ENCODE measurements at regions not wholly inside any gene's neighbourhood (a gene's known extent, or its start where the extent isn't known, plus 50 kb on each side); places are given as distances from the start of the nearest gene placed in this dataset.
"Not testable (repeated sequence)": the region's sequence is repeated elsewhere in the genome, so short reads cannot be mapped to it uniquely, and the experiment has no call there.

DNA sequence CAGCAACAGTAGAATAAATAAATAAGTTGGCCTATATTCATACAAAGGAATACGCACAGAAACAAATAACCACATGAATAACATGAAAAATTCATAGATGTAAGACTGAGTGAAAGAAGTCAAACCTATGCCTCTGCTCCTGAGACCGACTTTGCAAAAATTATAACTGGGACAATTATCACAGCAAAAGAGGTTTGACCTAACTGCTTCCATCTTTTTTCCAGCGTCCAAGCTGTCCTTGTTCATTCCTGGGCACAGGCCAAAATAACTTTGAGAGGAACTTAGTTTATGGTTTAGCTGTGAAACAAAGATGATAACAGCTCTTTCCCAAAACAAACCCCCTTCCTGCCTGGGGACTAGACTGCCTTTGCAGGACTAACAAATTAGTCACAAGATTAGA is 109.6 kb upstream of the NBPF11 start:
- not testable (repeated sequence) for DNase-seq

GRCh38 chr1:148257886-148258285 is 105.8 kb upstream of the NBPF11 start:
- DNase-seq = not testable (repeated sequence)

- peak; percentile 3 for DNase-seq
Measured at GRCh38 chr1:148254611-148255429, 102.7 kb upstream of the NBPF11 start.

GRCh38 chr1:148253808-148254207 is 101.7 kb upstream of the NBPF11 start:
- DNase-seq = not testable (repeated sequence)

- DNase-seq = not testable (repeated sequence)
Measured at GRCh38 chr1:148248798-148249197, 96.7 kb upstream of the NBPF11 start.

GRCh38 chr1:148246258-148246861 is 94.3 kb upstream of the NBPF11 start:
- not testable (repeated sequence) for DNase-seq

GRCh38 chr1:148245843-148246242 is 93.8 kb upstream of the NBPF11 start:
- DNase-seq = not testable (repeated sequence)

DNA sequence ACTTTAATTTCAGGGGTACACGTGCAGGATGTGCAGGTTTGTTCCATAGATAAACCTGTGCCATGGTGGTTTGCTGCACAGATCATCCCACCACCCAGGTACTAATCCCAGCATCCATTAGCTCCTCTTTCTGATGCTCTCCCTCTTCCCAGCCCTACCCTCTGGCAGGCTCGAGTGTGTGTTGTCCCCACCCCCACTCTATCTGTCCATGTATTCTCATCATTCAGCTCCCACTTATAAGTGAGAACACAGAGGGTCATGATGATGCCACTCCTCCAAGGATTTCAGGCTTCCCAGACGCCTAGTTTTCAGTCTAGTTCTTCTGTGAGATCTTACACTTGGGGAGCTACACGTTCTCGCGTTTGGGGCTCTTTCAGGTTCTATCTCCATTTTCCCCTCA is 93.4 kb upstream of the NBPF11 start:
- DNase-seq = not testable (repeated sequence)

DNA sequence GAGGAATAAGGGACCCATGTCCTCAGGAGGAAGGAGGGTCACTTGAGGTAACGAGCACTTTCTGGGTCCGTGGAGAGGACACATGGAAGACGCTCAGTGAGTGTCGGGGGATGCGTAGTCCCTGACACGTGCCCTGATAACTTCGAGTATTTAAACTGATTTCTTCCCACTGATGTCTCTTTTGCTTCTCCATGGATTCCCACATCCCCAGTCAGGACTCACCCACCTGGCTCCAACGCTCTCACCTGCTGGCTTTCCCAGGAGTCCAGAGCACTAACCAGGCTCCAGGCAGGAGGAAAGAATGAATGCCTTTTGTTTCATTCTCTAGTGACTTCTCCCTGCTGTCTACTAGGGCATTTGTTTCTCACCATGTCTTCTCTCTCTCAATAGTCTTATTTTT is 81.2 kb upstream of the NBPF11 start:
- DNase-seq = not testable (repeated sequence)

GRCh38 chr1:148228846-148229245 is 76.8 kb upstream of the NBPF11 start:
- DNase-seq = not testable (repeated sequence)

DNA sequence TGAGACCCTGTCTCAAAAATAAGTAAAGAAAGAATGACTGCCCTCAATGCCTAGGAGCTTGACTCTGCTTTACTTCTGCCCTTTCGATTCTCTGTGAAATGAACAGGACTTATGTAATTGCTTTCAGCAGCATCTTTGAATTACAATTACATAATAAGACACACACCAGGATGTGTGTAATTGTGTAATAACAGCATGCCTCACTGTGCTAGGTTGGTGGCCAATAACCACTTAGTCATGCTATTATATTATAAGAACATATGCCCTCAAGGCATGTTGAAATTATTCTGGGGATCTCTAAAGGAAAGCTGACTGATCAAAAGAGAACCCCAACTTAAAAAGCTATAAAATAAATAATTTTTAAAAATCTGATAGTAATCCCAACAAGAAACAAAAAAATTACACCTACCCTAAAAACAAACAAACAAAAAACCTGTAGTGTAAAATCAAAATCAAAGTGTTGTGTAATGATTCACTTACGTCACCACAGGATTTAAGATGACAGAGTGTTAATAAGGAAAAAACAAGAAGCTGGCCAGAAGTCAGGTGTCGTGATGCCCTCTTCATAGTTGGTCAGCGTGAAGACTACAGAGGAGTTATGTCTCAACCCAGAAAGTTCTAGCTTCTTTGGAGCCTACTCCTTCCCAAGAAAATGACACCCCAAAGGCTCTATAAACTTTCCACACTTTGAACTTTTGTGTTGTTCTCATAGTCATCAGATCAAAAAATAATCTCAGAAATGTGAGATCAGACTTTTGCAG is 70.5 kb upstream of the NBPF11 start:
- not testable (repeated sequence) for DNase-seq

DNA sequence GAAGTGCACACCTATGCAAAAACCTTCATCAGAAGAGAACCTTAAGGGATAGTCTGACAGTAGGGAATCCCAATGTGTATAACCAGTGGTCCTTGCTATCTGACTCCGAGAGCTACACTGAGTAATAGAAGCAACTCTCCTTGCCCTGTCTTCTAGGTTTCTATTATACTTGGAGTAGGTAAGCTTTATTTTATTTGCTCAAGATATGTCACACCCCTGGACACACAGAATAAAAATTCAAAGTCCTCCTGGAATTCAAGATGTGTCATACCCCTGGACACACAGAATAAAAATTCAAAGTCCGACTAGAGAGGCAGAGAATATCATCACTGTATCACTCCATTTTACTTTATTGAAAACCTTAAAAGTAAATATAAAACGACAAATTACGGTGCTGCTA is 69.5 kb upstream of the NBPF11 start:
- not testable (repeated sequence) for DNase-seq

GRCh38 chr1:148219229-148219628 is 67.1 kb upstream of the NBPF11 start:
- DNase-seq = not testable (repeated sequence)

GRCh38 chr1:148211191-148211590 is 59.1 kb upstream of the NBPF11 start:
- DNase-seq = not testable (repeated sequence)

DNA sequence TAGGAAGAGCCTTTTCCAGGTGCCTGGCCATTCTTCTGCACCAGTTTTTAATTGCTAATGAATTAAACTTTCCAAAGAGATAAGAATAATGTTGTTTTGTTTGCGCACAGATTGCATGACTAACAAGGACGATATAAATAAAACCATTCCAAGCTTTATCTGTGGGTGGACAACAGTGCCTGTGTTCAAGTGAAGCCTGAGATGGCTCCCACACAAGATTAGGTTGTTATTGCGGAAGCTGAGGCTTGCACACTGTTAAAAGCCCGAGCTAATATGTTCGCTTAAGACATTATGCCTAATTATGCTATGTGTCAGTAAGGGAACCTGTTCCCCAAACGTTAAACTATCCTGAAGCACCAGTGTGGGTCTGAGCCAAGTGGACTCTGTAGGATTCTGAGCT is 58.5 kb upstream of the NBPF11 start:
- DNase-seq = not testable (repeated sequence)

DNA sequence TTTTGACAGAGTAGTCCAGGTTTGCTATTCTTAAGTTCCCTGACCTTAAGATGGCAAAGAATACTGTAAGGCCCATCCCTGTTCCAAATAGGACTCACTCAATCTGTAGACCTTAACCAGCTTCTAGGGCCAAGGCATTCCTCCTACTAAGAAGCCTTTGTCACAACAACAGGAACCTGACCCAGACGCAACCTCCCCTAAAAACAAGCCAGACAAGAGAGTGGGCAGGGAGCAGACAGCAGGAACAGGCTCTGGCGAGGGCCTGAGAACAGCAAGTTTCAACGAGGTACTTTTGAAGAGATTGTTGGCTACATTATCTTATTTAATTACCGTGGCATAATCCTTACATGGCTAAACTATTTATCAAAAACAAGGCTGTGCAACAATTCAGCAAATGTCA is 58.1 kb upstream of the NBPF11 start:
- DNase-seq = not testable (repeated sequence)

DNA sequence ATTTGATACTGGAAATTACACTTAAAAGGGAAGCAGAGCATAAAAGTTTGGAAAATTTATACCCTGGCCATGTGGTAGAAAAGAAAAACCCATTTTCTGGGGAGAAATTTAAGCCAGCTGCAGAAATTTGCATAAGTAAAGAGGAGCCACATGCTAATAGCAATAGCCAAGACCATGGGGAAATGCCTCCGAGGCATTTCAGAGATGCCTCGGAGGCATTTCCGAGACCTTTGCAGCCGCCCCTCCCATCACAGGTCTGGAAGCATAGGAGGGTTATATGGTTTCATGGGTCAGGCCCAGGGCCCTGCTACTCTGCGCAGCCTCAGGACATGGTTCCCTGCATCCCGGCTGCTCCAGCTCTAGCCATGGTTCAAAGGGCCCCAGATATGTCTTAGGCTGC is 49.9 kb upstream of the NBPF11 start:
- DNase-seq = not testable (repeated sequence)
